Activated CD4-positive, alpha-beta T cell treated with anti-CD3 and anti-CD28 coated beads for 48 hours (primary cell): ENCODE measurements at regions not wholly inside any gene's neighbourhood (a gene's known extent, or its start where the extent isn't known, plus 50 kb on each side); places are given as distances from the start of the nearest gene placed in this dataset.

Experiments
- DNase-seq: peaks from one replicate; pipeline ENCODE4 v3.0.0-alpha.2; 2020

DNA sequence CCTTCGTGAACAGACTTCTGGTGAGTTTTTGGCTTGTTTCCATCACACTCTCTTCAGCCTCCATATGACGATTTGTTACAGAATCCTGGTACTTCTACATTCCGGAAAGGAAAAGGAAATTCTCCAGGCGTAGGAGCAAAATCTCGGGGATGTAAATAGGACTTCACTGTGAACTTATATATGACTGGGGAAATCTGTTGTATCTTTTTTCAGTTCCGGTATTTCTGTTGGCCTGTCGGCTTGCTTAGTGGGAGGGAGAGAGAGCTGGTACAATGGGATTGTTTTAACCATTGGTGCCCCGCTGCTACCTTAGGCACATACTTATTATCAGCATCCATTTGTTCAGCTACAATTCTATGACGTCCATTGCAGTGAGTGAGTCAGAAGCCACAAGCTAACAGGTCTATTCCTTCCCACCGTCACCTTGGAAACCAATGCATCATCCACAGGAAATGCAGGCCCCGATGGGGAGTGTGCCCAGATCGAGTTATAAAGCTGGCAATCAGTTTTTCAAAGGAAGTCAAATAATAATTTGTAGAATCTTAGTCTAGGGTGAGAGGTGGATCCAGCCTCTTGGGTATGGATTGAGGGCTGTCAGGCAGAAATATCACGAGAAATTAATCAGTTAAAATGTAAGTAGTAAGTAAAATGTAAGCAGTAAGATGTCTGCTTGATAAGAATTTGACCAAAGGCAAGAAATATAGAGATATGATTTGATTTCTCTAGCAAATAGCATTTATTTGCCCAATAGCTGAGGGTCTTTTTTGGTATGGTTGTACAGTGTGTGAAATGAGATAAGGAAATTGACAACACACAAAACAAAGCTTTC is 92.0 kb upstream of the MKLN1 start:
- peak; percentile 82 for DNase-seq

DNA sequence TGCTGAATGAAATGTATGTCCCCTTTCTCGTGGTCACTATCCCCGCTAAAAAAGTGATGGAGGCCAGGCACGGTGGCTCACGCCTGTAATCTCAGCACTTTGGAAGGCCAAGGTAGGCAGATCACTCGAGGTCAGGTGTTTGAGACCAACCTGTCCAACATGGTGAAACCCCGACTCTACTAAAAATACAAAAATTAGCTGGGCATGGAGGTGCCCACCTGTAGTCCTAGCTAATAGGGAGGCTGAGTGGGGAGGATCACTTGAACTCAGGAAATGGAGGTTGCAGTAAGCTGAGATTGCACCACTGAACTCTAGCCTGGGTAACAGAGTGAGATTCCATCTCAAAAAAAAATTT is 91.4 kb upstream of the MKLN1 start:
- DNase-seq = no peak

DNA sequence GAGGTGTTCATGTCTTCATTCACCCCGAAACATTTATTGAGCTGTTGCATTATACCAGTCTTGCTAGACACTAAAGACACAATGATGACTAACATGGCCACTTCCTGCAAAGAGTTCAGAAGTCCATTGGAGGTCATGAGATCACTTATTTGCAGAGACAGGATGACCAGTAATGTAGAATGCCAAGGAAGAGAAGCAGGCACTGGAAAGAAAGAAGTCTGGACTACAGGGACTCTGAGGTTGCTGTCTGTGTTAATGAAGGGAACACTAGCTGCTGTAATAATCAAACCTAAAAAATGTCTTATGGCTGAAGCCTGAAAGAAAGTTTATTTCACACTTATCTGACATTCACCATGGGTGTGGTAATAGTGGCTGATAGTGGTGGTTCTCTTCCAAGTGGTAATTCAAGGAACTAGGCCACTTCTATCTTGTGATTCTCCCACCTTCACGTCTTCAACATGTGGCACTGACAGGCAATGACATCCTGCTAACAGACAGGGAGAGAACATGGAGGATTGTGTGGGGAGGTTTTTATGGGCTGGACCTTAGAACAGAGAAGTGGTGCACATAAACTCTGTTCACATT is 89.2 kb upstream of the MKLN1 start:
- DNase-seq = no peak

DNA sequence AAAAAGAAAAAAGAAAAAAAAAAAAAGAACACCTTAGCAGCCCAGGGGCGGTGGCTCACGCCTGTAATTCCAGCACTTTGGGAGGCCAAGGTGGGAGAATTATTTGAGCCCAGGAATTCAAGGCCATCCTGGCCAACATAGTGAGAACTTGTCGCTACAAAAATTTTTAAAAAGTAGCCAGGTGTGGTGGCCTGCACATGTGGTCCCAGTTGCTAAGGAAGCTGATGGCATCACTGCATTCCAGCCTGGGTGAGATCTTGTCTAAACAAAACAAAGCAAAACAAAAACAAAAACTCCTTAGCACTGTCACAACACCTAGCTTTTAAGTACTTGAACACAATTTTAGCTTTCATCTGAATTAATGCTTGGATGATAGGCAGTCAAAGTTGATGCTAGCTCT is 86.3 kb upstream of the MKLN1 start:
- DNase-seq = no peak

DNA sequence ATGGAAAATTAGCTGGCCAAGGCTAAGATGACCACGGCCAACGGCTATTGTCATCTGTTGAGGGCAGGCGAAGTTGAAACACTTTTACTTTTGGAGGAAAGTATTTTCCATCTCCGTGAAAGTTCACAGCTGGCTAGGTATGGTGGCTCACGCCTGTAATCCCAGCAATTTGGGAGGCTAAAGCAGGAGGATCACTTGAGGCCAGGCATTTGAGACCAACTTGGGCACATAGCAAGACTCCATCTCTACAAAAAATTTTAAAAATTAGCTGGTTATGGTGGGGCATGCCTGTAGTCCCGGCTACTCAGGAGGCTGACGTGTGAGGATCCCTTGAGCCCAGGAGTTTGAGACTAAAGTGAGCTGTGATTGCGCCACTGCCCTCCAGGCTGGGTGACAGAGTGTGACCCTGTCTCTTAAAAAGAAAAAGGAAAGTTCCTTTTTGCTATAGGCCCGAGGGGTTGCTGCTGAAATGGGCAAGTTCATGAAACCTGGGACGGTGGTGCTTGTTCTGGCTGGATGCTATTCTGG is 85.5 kb upstream of the MKLN1 start:
- no peak for DNase-seq

DNA sequence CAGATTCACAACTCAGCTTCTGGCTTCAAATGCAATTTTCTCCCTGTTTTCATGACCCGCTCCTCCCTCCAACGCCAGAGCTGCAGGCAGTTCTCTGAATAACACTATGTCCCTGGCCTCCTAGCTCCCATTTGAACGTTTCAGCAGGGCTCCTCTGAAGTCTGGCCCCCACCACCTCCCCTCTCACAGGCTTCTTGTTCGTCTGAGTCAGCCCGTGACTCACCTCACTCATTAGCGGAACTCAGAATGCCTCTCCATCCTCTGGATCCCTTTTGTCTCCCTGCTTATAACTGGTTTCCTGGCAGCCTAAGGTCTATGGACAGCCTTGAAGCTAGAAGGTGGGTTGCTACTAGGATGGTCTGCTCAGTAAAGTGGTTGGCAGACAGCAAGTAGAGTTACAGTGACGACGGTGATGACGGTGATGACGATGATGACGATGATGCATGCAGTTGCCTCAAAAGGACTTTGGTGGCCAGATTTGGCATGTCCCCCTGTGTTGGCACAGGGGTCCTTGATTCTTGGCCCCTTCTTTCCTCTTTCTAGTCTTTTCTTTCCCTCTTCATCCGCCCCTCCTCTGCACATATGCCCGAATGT is 83.3 kb upstream of the MKLN1 start:
- peak; percentile 28 for DNase-seq

DNA sequence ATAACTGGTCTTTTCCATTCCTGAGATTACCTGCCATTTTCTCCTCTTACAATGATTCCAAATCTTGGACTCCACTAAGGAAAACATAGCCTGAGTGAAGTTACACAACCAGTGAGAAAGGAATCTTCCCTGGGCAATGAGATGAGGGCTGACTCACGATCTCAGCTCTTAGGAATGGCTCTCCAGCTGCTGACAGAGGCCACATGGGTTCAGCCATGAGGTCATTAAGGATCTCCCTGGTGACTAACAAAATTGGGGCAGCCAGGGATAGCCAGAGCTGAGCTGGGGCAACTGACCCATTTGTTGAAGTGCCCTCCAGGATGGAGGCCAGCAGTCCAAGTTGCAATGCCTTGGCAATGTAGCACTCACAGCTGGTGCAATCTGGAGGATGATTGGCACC is 78.7 kb upstream of the MKLN1 start:
- no peak for DNase-seq

DNA sequence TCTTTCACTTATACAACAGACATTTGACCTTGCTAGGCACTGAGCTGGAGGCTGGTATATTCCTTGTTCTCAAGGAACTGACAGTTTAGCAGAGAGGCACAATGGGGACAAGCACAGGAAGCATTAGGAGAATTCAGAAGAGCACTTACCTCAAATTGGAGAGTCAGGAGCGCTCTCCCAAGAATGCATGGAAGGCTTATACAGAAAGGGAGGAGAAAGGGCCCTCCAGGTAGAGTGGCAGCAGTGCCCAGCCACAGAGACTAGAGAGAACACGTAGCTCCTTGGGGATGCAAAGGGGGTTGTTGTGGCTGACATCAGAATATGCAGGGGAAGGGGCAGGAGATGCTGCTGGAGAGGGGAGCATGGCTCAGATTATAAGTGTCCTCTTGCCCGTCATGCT is 78.2 kb upstream of the MKLN1 start:
- no peak for DNase-seq

DNA sequence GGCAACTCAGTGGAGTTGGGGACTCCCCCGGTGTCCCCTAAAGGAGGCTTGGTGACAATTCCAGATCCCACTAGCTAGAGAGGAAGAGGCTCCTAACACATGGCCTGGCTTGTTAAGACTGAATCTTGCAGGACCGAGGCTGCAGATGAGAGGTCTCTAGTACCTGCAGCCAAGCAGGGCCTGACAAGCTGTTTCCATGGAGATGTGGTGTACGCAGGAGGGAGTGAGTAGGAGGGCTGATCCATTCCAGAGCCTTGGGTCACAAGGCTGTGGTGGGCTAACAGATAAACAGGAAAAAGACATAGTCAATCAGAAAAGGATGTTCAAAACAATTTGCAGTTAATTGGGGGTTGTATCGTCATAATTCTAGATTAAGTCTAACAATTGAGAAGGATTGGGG is 77.3 kb upstream of the MKLN1 start:
- DNase-seq = no peak

DNA sequence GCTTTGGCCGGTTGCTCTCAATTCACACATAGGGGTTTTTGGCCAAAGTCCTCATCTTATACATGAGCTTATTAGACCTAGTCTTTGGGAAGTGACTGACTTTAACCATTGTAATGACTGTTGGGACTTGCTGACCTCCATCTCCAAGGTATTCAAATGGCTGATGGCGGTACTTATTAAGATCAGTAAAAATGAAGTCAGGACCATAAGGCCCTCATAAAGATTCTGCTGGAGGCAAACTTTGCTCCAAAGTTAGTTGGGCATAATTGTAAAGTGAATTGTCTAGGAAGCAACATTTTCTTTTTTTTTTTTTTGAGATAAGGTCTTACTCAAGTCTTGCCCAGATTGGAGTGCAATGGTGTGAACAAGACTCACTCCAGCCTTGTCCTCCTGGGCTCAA is 76.3 kb upstream of the MKLN1 start:
- DNase-seq = no peak

DNA sequence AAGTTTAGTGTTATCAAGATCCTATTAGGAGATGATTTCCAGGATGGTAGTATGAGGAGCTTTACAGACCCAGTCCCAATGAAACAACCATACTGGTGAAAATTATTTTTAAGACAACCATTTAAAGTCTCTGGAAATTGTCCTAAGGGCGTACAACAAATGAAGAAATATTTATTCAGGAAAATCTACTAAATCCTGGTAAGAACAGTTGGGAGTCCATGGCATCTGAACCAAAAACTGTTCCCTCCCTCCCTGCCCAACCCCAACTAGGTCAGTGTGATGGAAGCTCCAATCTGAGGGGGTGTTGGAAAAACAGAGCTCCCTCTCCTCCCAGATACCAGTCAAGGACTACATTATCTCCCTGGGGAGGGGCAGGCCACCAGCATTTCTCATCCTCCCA is 74.7 kb upstream of the MKLN1 start:
- no peak for DNase-seq

DNA sequence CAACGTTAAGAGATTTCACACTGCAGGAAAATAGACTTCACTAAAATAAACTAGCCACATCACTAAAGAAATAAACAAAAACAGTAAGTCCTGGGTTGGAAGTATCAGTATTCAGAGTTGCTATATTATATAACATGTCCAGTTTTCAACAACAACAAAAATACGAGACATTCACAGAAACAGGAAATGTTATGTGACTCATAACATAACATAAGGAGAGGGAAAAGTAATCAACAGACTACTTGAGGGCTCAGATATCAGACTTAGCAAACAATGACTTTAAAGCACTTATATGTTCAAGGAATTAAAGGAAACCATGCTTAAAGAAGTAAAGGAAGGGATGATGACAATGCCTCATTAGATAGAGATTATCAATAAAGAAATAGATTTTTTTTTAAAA is 73.5 kb upstream of the MKLN1 start:
- DNase-seq = no peak

DNA sequence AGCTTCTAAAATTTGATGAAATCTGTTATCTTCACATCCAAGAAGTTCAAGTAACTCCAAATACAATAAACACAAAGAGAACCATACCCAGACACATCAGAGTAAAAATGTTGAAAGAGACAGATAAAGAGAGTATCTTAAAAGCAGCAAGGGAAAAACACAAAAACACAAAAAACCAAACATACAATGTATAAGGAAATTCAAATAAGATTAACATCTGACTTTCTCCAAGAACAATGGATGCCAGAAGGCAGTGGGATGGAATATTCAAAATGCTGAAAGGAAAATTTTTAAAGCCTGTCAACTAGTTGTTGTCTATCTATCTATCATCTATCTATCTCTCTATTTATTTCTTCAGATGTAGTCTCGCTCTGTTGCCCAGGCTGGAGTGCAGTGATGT is 72.4 kb upstream of the MKLN1 start:
- DNase-seq = no peak

DNA sequence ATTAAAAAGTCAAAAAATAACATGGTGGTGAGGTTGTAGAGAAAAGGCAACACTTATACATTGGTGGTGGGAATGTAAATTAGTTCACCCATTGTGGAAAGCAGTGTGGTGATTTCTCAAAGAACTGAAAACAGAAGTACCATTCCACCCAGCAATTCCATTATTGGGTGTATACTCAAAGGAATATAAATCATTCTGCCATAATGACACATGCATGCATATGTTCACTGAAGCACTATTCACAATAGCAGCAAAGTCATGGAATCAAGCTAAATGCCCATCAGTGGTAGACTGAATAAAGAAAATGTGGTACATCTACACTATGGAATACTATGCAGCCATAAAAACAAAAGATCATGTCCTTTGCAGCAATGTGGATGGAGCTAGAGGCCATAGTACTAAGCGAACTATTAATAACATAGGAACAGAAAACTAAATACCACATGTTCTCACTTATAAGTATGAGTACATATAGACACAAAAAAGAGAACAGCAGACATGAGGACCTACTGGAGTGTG is 66.1 kb upstream of the MKLN1 start:
- no peak for DNase-seq

DNA sequence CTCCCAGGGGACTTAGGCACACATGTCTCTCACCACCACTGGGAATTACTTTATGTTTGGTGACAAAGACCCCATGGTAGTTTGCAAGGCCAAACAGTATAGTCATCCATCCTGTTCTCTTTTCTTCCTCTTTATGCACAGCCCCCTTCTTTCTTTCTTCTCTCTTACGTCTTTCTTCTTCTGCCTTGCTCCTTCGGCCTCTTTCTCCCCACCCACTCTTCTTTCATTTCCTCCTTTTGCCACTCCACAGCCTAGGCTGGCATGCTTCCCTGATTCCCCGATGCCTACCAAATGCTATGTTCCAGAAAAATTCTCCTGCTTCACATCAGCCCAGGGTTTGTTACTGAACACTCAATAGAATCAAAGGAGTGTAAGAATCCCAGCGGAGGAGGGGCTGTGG is 62.4 kb upstream of the MKLN1 start:
- DNase-seq = no peak

DNA sequence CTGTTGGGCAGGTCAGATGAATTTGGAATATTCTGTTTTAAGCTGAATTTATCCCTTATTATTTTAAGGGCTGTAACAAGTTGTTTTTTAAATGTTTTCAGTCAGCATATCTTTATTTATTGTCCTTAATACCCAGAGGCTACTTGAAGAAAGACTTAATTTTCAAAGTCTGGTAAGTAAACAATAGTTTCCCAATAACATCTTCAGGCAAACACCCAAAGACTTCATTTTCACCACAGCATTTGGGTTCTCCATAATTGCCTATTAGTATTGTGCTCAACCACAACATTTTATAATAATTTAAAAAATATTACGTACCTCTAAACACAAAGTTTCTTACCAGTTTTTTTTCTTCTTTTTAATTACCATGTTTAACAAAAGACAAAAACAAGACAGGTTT is 60.0 kb upstream of the MKLN1 start:
- DNase-seq = no peak

DNA sequence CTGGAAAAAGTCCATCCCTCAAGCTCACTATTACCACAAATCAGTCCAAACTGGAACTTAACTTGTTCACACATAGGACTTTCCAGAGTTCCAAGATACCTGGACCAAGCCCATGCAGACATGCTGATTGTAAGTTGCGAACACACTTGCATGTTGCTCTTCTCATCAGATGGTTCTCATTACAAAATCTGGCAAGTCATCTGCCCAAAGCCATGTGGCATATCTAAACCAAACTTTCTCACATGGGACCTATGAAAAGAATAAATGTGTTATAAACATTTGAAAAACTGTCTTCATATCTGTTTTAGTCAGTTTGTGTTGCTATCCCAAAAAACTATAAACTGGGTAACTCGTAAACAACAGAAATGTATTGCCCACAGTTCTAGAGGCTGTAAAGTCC is 58.8 kb upstream of the MKLN1 start:
- no peak for DNase-seq

DNA sequence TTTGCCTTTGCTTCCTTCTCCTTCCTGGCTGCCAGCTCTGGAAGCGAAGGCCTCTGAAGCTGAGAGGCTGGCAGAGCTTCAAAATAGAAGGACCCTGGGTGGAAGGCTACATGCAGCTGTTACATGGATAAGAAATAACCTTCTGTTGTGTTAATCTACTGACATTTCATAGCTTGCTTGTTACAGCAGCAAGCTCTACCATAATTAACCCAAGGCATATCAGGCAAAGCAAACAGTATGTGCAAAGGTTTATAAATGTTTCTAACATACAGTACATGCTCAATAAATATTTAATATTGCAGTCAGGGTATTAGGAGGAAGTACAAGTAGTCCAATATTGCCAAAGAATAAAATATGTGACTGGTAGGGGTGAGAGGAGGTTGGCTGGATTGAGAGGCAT is 55.6 kb upstream of the MKLN1 start:
- no peak for DNase-seq

DNA sequence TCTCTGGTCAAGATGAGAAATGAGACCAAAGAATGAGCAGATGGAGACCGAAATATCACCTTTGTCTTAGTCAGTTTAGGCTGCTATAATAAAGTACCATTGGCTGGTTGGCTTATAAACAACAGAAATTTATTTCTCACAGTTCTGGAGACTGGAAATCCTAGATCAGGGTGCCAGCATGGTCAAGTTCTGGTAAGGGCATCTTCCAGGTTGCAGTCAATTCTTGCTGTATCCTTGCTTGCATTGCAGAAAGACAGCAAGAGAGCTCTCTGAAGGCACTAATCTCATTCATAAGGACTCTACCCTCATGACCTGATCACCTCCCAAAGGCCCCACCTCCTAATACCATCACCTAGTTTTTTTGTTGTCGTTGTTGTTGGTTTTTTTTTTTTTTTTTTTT is 52.7 kb upstream of the MKLN1 start:
- DNase-seq = no peak

DNA sequence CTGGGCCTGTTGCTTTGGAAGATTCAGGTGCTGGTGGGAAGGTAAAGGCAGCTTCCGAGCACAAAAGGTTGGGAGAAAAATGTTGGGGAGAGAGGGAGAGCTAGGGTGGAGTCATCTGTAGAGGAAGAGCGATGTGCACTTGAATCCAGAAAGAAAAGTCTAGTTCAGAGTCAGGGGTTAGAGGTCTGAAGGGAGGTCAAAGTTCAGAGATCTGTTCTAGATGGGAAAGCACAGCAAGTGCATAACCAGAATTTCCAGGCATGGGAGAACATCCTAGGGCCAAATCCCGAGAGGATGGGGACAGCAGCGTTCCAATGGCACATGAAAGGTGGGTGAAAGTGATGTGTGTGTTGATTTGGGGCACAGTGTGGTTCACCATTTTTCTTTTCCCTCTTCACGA is 51.5 kb upstream of the MKLN1 start:
- no peak for DNase-seq

DNA sequence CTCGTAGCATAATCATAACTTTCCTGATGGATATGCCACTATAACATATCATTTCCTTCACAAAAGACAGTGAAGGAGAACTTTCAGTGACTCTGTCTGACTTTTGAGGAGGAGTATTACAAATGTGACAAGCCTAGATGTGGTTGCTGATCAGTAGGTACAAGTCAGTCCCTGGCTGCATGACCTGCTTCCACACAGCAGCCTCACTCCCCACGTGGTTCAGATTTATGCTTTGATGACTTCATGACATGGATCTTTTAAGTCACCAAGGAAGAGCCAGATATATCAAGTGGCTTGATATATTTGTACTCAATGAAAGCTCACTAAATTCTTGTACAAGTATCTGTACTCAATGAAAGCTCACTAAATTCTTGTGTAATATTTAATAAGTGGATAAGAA is 50.9 kb upstream of the MKLN1 start:
- DNase-seq = no peak
